AG04449 (cell line): ENCODE measurements at regions not wholly inside any gene's neighbourhood (a gene's known extent, or its start where the extent isn't known, plus 50 kb on each side); places are given as distances from the start of the nearest gene placed in this dataset.
A peak's percentile ranks its signal among the peaks of the same experiment; 100 is the strongest.

Experiments
- CTCF ChIA-PET: fragments of 350-600 bp; formaldehyde crosslinking; extraction: SDS; loops from one replicate; lab custom pipeline; 2021; ENCODE audit warnings: antibody characterized with exemption; lab: Yijun Ruan, JAX
- POLR2A ChIA-PET: fragments of 400-600, 350-600 bp; formaldehyde crosslinking; extraction: SDS; loops from one replicate; lab custom pipeline; 2020; ENCODE audit warnings: antibody characterized with exemption, inconsistent platforms; lab: Yijun Ruan, JAX
- DNase-seq: peaks from one replicate; pipeline ENCODE4 v3.0.0-alpha.2; 2010; ENCODE audit warnings: low read depth, low spot score
- H3K4me3 ChIP-seq: 2 replicates; pipeline ENCODE4 v1.5.1; 2011; ENCODE audit warnings: low read depth, mild to moderate bottlenecking, control low read depth, low read length
- TF ChIP-seq, protein P1 (sequence below): IDR thresholded peaks from one replicate; pipeline ENCODE4 v1.5.1; 2011; ENCODE audit warnings: mild to moderate bottlenecking, moderate library complexity, low read length, control low read depth, inconsistent platforms; ENCODE audit not compliant: insufficient read depth; ENCODE audit errors: missing control alignments

DNA sequence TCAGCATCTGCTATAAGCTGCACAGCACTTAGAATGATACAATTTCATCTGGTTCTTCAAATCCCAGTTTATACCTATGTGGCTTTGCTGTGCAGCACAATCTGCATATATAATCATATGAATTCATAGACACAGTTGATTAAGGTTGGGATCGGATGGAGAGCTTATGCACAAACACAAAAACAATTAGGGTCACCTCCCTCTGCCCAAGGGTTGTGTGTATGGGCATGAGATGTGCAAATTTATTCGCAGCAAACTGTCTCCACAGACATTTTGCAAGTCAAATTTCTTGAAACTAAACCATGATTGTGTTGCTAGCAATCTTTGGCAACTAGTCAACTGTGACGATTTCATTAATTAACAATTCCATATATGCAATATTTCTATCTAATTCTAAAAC, 955.7 kb downstream of the SORCS3 start:
- CTCF ChIA-PET = no interaction called here
- no peak overlapping the region for H3K4me3 ChIP-seq
- DNase-seq = no peak

DNA sequence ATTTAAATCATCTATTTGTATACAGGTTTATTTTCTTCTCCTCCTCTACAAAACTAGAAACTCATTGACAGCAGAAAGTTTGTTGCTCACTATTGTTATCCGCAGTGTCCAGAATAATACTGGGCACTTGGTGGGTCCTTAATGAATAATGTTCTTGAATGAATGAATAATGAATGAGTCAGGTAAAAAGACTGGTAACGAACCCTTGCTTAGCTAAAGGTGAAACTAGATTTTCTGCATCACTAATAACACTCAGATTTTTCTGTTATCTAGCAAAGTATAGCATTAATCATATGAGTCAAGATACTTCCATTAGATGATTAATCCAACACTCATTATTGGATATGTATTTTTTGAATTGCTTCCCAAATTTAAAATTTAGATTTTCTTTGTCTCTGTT, 953.2 kb downstream of the SORCS3 start:
- CTCF ChIA-PET = no interaction called here
- DNase-seq = no peak
- TF ChIP-seq, protein P1, sequence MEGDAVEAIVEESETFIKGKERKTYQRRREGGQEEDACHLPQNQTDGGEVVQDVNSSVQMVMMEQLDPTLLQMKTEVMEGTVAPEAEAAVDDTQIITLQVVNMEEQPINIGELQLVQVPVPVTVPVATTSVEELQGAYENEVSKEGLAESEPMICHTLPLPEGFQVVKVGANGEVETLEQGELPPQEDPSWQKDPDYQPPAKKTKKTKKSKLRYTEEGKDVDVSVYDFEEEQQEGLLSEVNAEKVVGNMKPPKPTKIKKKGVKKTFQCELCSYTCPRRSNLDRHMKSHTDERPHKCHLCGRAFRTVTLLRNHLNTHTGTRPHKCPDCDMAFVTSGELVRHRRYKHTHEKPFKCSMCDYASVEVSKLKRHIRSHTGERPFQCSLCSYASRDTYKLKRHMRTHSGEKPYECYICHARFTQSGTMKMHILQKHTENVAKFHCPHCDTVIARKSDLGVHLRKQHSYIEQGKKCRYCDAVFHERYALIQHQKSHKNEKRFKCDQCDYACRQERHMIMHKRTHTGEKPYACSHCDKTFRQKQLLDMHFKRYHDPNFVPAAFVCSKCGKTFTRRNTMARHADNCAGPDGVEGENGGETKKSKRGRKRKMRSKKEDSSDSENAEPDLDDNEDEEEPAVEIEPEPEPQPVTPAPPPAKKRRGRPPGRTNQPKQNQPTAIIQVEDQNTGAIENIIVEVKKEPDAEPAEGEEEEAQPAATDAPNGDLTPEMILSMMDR = no peak
- POLR2A ChIA-PET = no interaction called here
- H3K4me3 ChIP-seq = no peak overlapping the region

More for the DNA sequence above, 955.7 kb downstream of the SORCS3 start:
- TF ChIP-seq, protein P1 = no peak
- POLR2A ChIA-PET = no interaction called here

DNA sequence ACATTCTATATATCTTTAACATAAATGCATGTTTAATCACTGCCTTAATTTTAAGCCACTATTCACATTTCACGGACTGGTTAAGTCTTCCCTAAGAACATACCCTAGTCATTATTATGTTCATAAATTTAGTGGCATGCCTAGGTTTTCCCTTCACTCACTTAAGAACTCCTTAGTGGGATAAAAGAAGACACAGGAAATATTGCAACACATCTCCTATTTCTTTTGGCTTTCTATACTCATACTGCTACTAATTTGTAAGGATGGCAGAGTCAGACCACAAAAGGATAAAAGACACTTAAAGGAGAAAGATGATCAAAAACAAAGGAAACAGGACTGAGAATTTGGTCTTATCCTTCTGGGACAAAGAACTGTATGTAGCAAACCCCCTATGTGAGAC, 951.4 kb downstream of the SORCS3 start:
- no peak for DNase-seq
- TF ChIP-seq, protein P1 = no peak
- ChIA-PET POLR2A (no interaction called here), CTCF (no interaction called here)
- no peak overlapping the region for H3K4me3 ChIP-seq

DNA sequence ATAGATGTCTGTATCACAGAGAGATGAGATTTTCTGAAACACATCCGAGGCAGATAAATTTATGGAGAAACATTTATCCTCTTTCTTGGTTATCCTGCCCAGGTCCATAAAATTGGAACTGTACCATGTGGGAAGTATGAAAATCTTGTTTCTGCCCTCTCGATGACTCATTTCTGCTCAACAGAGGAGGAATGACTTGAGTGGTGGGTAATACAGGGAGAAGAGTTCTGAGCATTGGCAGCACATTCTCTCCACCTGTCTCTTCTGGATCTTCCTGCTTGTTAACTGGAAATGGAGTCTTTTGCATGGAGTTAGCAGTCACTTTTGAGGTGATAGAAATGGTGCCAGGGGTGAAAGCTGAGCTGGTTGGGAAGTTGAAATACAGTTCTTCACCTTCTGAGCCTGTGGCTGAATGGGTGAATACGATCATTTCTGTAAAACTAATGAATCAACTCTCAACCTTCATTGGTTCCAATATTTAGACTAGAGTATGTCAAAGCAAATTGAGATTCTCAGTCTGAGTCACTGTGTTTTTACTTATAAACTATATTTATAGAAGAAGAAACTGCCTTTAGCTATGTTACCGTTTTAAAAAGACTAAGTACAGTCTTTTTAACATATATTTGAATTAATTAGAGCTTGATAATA, 945.5 kb downstream of the SORCS3 start:
- DNase-seq = no peak
- CTCF ChIA-PET = no interaction called here
- TF ChIP-seq, protein P1 = no peak
- no peak overlapping the region for H3K4me3 ChIP-seq
- POLR2A ChIA-PET = no interaction called here

DNA sequence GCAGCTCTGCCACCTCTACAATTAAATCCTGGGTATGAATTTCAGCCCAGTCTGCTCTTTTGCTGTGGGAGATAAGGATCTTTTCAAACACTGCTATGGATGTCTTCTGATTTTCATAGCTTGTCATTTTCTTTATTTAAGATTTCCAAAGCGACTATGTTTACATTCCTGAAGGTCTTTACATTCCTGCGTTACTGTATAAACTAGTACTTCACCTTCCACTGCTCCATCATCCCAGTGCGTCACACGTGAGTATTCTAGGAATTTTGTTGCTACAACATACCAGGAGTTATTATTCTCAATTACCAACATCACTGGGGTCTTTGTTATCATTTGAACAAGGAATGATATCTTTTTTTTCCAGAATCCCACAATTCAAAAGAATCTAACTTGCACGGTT, 944.7 kb downstream of the SORCS3 start:
- ChIA-PET POLR2A (no interaction called here), CTCF (no interaction called here)
- DNase-seq = peak; percentile 3
- TF ChIP-seq, protein P1 = no peak
- H3K4me3 ChIP-seq = no peak overlapping the region

DNA sequence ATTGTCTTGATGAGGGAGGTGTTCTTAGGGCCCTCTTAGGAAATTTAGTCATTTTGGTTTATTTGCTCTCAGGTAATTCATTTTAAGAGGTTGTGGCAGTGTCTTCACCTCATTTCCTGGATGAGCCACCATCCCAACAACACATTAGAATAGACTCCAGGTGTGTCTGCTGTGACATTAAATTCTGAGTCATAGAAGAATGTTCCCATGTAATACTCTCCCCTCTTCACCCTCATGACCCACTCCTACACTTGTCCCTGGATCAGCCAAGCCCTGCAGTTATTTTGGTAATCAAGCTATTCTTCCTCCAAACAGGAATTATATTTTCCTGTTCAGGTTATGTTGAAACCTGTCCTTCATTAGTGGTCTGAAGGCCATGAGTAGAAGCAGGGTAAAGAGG, 944.1 kb downstream of the SORCS3 start:
- ChIA-PET POLR2A (no interaction called here), CTCF (no interaction called here)
- TF ChIP-seq, protein P1 = no peak
- DNase-seq = no peak
- no peak overlapping the region for H3K4me3 ChIP-seq
